ENCODE measurements at regions not wholly inside any gene's neighbourhood (a gene's known extent, or its start where the extent isn't known, plus 50 kb on each side); places are given as distances from the start of the nearest gene placed in this dataset.
"Not testable (repeated sequence)": the region's sequence is repeated elsewhere in the genome, so short reads cannot be mapped to it uniquely, and the experiment has no call there.

- no peak for DNase-seq (ENCODE audit: low read depth)
- TF ChIP-seq CTCF (conservative IDR thresholded peaks at IDR 0.05; ENCODE audit: low read depth, low read length), result no peak
- H3K4me3 ChIP-seq (ENCODE audit: low read depth, low read length), result no peak overlapping the region
Measured at GRCh38 chr5:147092044-147092443, 142.8 kb upstream of the STK32A start.

GRCh38 chr5:147093138-147093537, 141.7 kb upstream of the STK32A start:
- no peak for TF ChIP-seq CTCF (conservative IDR thresholded peaks at IDR 0.05; ENCODE audit: low read depth, low read length)
- DNase-seq (ENCODE audit: low read depth), result peak; percentile 47
- H3K4me3 ChIP-seq (ENCODE audit: low read depth, low read length), result no peak overlapping the region

GRCh38 chr5:147095740-147096139, 139.1 kb upstream of the STK32A start:
- DNase-seq (ENCODE audit: low read depth), result no peak
- H3K4me3 ChIP-seq (ENCODE audit: low read depth, low read length), result no peak overlapping the region
- no peak for TF ChIP-seq CTCF (conservative IDR thresholded peaks at IDR 0.05; ENCODE audit: low read depth, low read length)

GRCh38 chr5:147098233-147098790, 136.5 kb upstream of the STK32A start:
- peak; percentile 13 for DNase-seq (ENCODE audit: low read depth)
- no peak overlapping the region for H3K4me3 ChIP-seq (ENCODE audit: low read depth, low read length)
- peak; percentile 76 for TF ChIP-seq CTCF (conservative IDR thresholded peaks at IDR 0.05; ENCODE audit: low read depth, low read length)

GRCh38 chr5:147101659-147102369, 133.0 kb upstream of the STK32A start:
- no peak for TF ChIP-seq CTCF (conservative IDR thresholded peaks at IDR 0.05; ENCODE audit: low read depth, low read length)
- DNase-seq (ENCODE audit: low read depth), result no peak
- no peak overlapping the region for H3K4me3 ChIP-seq (ENCODE audit: low read depth, low read length)

GRCh38 chr5:147112899-147113298, 121.9 kb upstream of the STK32A start:
- H3K4me3 ChIP-seq (ENCODE audit: low read depth, low read length), result no peak overlapping the region
- DNase-seq (ENCODE audit: low read depth), result no peak
- TF ChIP-seq CTCF (conservative IDR thresholded peaks at IDR 0.05; ENCODE audit: low read depth, low read length), result no peak

- DNase-seq (ENCODE audit: low read depth), result no peak
- H3K4me3 ChIP-seq (ENCODE audit: low read depth, low read length), result no peak overlapping the region
- no peak for TF ChIP-seq CTCF (conservative IDR thresholded peaks at IDR 0.05; ENCODE audit: low read depth, low read length)
Measured at GRCh38 chr5:147113967-147114366, 120.9 kb upstream of the STK32A start.

GRCh38 chr5:147139759-147140158, 95.1 kb upstream of the STK32A start:
- not testable (repeated sequence) for DNase-seq (ENCODE audit: low read depth); H3K4me3 ChIP-seq (ENCODE audit: low read depth, low read length)

Measured in epithelial cell of proximal tubule (primary cell).